ENCODE measurements at regions not wholly inside any gene's neighbourhood (a gene's known extent, or its start where the extent isn't known, plus 50 kb on each side); places are given as distances from the start of the nearest gene placed in this dataset.
"Not testable (repeated sequence)": the region's sequence is repeated elsewhere in the genome, so short reads cannot be mapped to it uniquely, and the experiment has no call there.

GRCh38 chr7:81025360-81025759, 106.5 kb upstream of the SEMA3C start:
- DNase-seq = no peak

- no peak for DNase-seq
Measured at GRCh38 chr7:81014908-81015307, 96.1 kb upstream of the SEMA3C start.

GRCh38 chr7:81014266-81014665, 95.4 kb upstream of the SEMA3C start:
- DNase-seq = no peak

GRCh38 chr7:81013083-81013817, 94.4 kb upstream of the SEMA3C start:
- DNase-seq = no peak

GRCh38 chr7:81008901-81009300, 90.0 kb upstream of the SEMA3C start:
- DNase-seq = no peak

- no peak for DNase-seq
Measured at GRCh38 chr7:81007051-81007450, 88.2 kb upstream of the SEMA3C start.

- no peak for DNase-seq
Measured at GRCh38 chr7:81005254-81005653, 86.4 kb upstream of the SEMA3C start.

GRCh38 chr7:81004098-81004497, 85.2 kb upstream of the SEMA3C start:
- DNase-seq = no peak

GRCh38 chr7:81003326-81003725, 84.5 kb upstream of the SEMA3C start:
- DNase-seq = no peak

- no peak for DNase-seq
Measured at GRCh38 chr7:81002421-81002820, 83.6 kb upstream of the SEMA3C start.

GRCh38 chr7:80999771-81000170, 80.9 kb upstream of the SEMA3C start:
- no peak for DNase-seq

GRCh38 chr7:80999100-80999499, 80.2 kb upstream of the SEMA3C start:
- DNase-seq = no peak

GRCh38 chr7:80997841-80998240, 79.0 kb upstream of the SEMA3C start:
- peak; percentile 74 for DNase-seq

GRCh38 chr7:80996236-80996635, 77.4 kb upstream of the SEMA3C start:
- DNase-seq = not testable (repeated sequence)

- DNase-seq = no peak
Measured at GRCh38 chr7:80991654-80992053, 72.8 kb upstream of the SEMA3C start.

- no peak for DNase-seq
Measured at GRCh38 chr7:80984619-80985018, 65.8 kb upstream of the SEMA3C start.

GRCh38 chr7:80981405-80981804, 62.6 kb upstream of the SEMA3C start:
- no peak for DNase-seq

GRCh38 chr7:80977751-80978150, 58.9 kb upstream of the SEMA3C start:
- DNase-seq = no peak

- no peak for DNase-seq
Measured at GRCh38 chr7:80974396-80975358, 55.8 kb upstream of the SEMA3C start.

GRCh38 chr7:80971225-80971624, 52.4 kb upstream of the SEMA3C start:
- DNase-seq = no peak

Measured in NCI-H2171 (cell line).